ENCODE measurements at regions not wholly inside any gene's neighbourhood (a gene's known extent, or its start where the extent isn't known, plus 50 kb on each side); places are given as distances from the start of the nearest gene placed in this dataset.

- H3K9me3 Mint-ChIP-seq: peaks cover 5% of the 10 kb centered on the region; the same call in 1 of the 2 replicates
- no peak overlapping the region for H3K27ac Mint-ChIP-seq
- no peaks in the 10 kb centered on the region for H3K36me3 Mint-ChIP-seq (ENCODE audit: low read depth)
- no peak for TF ChIP-seq CTCF (IDR thresholded peaks at IDR 0.05)
- no peak overlapping the region for H3K4me3 Mint-ChIP-seq
- no peaks in the 10 kb centered on the region for H3K4me1 Mint-ChIP-seq (ENCODE audit: low read depth)
- no peaks in the 10 kb centered on the region; the same call in 1 of the 2 replicates for H3K27me3 Mint-ChIP-seq (ENCODE audit: insufficient read depth)
- DNase-seq: no peak
Observed at GRCh38 chr6:76397966-76398365, 325.5 kb upstream of the IMPG1 start.

GRCh38 chr6:76382201-76382600 is 309.7 kb upstream of the IMPG1 start:
- no peak overlapping the region for H3K4me3 Mint-ChIP-seq
- no peak overlapping the region for H3K27ac Mint-ChIP-seq
- H3K4me1 Mint-ChIP-seq (ENCODE audit: low read depth): no peaks in the 10 kb centered on the region
- H3K36me3 Mint-ChIP-seq (ENCODE audit: low read depth): no peaks in the 10 kb centered on the region
- peaks cover 57% of the 10 kb centered on the region for H3K9me3 Mint-ChIP-seq
- no peaks in the 10 kb centered on the region for H3K27me3 Mint-ChIP-seq (ENCODE audit: insufficient read depth)
- no peak for TF ChIP-seq CTCF (IDR thresholded peaks at IDR 0.05)
- DNase-seq: no peak

GRCh38 chr6:76381612-76382011 is 309.1 kb upstream of the IMPG1 start:
- no peak for TF ChIP-seq CTCF (IDR thresholded peaks at IDR 0.05)
- no peak overlapping the region for H3K27ac Mint-ChIP-seq
- peaks cover 58% of the 10 kb centered on the region for H3K9me3 Mint-ChIP-seq

GRCh38 chr6:76351275-76351674 is 278.8 kb upstream of the IMPG1 start:
- Mint-ChIP-seq H3K27me3 (ENCODE audit: insufficient read depth) (no peaks in the 10 kb centered on the region), H3K27ac (no peak overlapping the region), H3K36me3 (ENCODE audit: low read depth) (no peaks in the 10 kb centered on the region), H3K4me3 (no peak overlapping the region), H3K4me1 (ENCODE audit: low read depth) (no peaks in the 10 kb centered on the region), H3K9me3 (peaks cover 21% of the 10 kb centered on the region)
- no peak for DNase-seq
- no peak for TF ChIP-seq CTCF (IDR thresholded peaks at IDR 0.05)

More at GRCh38 chr6:76381612-76382011, 309.1 kb upstream of the IMPG1 start:
- no peak overlapping the region for H3K4me3 Mint-ChIP-seq
- H3K27me3 Mint-ChIP-seq (ENCODE audit: insufficient read depth): no peaks in the 10 kb centered on the region
- no peaks in the 10 kb centered on the region for H3K4me1 Mint-ChIP-seq (ENCODE audit: low read depth)
- H3K36me3 Mint-ChIP-seq (ENCODE audit: low read depth): no peaks in the 10 kb centered on the region
- DNase-seq: no peak

GRCh38 chr6:76347539-76347938 is 275.1 kb upstream of the IMPG1 start:
- DNase-seq: no peak
- Mint-ChIP-seq H3K9me3 (peaks cover 17% of the 10 kb centered on the region; the same call in 1 of the 2 replicates), H3K27me3 (ENCODE audit: insufficient read depth) (no peaks in the 10 kb centered on the region), H3K4me3 (no peak overlapping the region), H3K4me1 (ENCODE audit: low read depth) (no peaks in the 10 kb centered on the region), H3K27ac (no peak overlapping the region), H3K36me3 (ENCODE audit: low read depth) (no peaks in the 10 kb centered on the region)
- TF ChIP-seq CTCF (IDR thresholded peaks at IDR 0.05): no peak

GRCh38 chr6:76342611-76343160 is 270.2 kb upstream of the IMPG1 start:
- Mint-ChIP-seq H3K36me3 (ENCODE audit: low read depth) (no peaks in the 10 kb centered on the region), H3K27me3 (ENCODE audit: insufficient read depth) (no peaks in the 10 kb centered on the region), H3K9me3 (peaks cover 28% of the 10 kb centered on the region), H3K4me3 (no peak overlapping the region), H3K27ac (no peak overlapping the region), H3K4me1 (ENCODE audit: low read depth) (no peaks in the 10 kb centered on the region)
- no peak for TF ChIP-seq CTCF (IDR thresholded peaks at IDR 0.05)
- no peak for DNase-seq
